HG03045 (cell line): ENCODE measurements at regions not wholly inside any gene's neighbourhood (a gene's known extent, or its start where the extent isn't known, plus 50 kb on each side); places are given as distances from the start of the nearest gene placed in this dataset.

Source experiments
- ATAC-seq: cut with Tn5 transposase; IDR thresholded peaks from one replicate; pipeline ENCODE4 v1.9.1; 2021; ENCODE audit warnings: mild to moderate bottlenecking, moderate library complexity; ENCODE audit not compliant: unreplicated experiment

GRCh38 chr18:78898066-78898465 lies 81.6 kb upstream of the SALL3 start:
- ATAC-seq, result no peak

- ATAC-seq, result no peak
Observed at GRCh38 chr18:78898635-78899034, 81.0 kb upstream of the SALL3 start.

GRCh38 chr18:78899241-78899640 lies 80.4 kb upstream of the SALL3 start:
- ATAC-seq, result no peak

GRCh38 chr18:78900938-78901909 lies 78.4 kb upstream of the SALL3 start:
- no peak for ATAC-seq

GRCh38 chr18:78901923-78902794 lies 77.5 kb upstream of the SALL3 start:
- ATAC-seq, result no peak

GRCh38 chr18:78902795-78903435 lies 76.7 kb upstream of the SALL3 start:
- ATAC-seq, result no peak

GRCh38 chr18:78903436-78904178 lies 76.0 kb upstream of the SALL3 start:
- ATAC-seq, result no peak

- ATAC-seq, result no peak
Observed at GRCh38 chr18:78904179-78904531, 75.5 kb upstream of the SALL3 start.

GRCh38 chr18:78905334-78905733 lies 74.3 kb upstream of the SALL3 start:
- no peak for ATAC-seq

- no peak for ATAC-seq
Observed at GRCh38 chr18:78906066-78906465, 73.6 kb upstream of the SALL3 start.

GRCh38 chr18:78908462-78909260 lies 71.0 kb upstream of the SALL3 start:
- no peak for ATAC-seq

- ATAC-seq, result no peak
Observed at GRCh38 chr18:78911751-78912283, 67.8 kb upstream of the SALL3 start.

GRCh38 chr18:78912336-78912735 lies 67.3 kb upstream of the SALL3 start:
- no peak for ATAC-seq

GRCh38 chr18:78912844-78913243 lies 66.8 kb upstream of the SALL3 start:
- no peak for ATAC-seq

- ATAC-seq, result no peak
Observed at GRCh38 chr18:78913395-78913794, 66.2 kb upstream of the SALL3 start.

- no peak for ATAC-seq
Observed at GRCh38 chr18:78913830-78914231, 65.8 kb upstream of the SALL3 start.

- no peak for ATAC-seq
Observed at GRCh38 chr18:78914249-78914935, 65.2 kb upstream of the SALL3 start.

GRCh38 chr18:78915446-78916008 lies 64.1 kb upstream of the SALL3 start:
- ATAC-seq, result no peak

- no peak for ATAC-seq
Observed at GRCh38 chr18:78918707-78919106, 60.9 kb upstream of the SALL3 start.
